Fibroblast of peridontal ligament (primary cell): ENCODE measurements at regions not wholly inside any gene's neighbourhood (a gene's known extent, or its start where the extent isn't known, plus 50 kb on each side); places are given as distances from the start of the nearest gene placed in this dataset.

Source experiments
- DNase-seq: peaks from one replicate; pipeline ENCODE4 v3.0.0-alpha.2; 2010; ENCODE audit errors: extremely low read depth

DNA sequence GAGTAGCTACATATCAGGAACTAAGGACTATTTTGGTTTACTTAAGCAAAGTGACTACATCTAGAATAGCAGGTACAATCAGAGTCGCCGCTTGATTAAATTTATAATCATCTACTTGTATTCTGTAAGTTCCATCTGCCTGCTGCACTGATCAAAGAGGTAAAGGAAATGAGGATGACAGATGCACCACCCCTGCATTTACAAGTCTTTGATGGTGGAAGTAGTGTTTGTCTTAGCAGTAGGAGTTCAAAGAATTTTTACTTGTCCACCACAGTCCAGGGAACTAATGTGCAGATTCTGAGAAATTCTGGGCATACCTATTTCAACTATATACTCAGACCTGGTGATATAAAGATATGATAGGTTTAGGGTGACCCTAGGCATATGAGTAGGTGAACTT lies 184.1 kb upstream of the IVNS1ABP start:
- no peak for DNase-seq

- DNase-seq: peak; percentile 92
These were observed 183.1 kb upstream of the IVNS1ABP start for GRCh38 chr1:185500001-185500626.

GRCh38 chr1:185498207-185498606 lies 181.2 kb upstream of the IVNS1ABP start:
- DNase-seq: no peak

DNA sequence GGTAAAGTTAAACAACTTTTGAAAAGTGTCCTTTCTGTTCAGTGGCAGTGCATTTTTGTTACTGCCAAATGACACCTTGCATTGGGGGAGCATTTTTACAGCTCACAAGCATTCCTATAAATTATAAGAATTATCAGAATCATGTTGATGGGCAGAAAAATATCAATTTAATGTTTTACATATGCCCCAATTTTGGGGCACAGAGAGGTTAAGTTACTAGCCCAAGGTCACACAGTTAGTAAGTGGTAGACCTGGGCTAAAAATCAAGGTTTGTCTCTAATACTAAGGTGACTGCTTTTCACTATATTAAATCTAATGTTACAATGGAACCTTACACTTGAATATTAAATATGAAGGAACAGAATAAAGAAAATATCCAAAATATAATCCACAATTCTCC lies 180.1 kb upstream of the IVNS1ABP start:
- DNase-seq: no peak

DNA sequence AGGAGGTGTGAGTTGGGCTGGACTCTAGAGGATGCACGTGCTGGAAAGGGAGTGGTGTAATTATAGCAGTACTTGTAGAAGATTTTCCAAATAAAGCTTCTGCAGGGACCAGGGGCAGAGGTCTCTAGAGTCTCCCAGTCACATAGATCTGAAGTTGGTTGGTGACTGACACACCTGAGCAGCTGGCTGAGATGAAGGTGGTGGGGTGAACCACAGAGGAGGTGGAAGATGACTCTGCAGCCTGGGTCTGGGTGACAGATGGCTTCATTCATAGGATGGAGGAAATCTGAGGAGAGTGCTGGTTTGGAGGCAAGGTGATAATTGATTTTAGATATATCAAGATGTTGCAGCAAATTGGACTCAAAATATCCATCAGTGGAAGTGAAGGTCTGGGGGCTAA lies 178.9 kb upstream of the IVNS1ABP start:
- no peak for DNase-seq

GRCh38 chr1:185495007-185495406 lies 178.0 kb upstream of the IVNS1ABP start:
- no peak for DNase-seq

DNA sequence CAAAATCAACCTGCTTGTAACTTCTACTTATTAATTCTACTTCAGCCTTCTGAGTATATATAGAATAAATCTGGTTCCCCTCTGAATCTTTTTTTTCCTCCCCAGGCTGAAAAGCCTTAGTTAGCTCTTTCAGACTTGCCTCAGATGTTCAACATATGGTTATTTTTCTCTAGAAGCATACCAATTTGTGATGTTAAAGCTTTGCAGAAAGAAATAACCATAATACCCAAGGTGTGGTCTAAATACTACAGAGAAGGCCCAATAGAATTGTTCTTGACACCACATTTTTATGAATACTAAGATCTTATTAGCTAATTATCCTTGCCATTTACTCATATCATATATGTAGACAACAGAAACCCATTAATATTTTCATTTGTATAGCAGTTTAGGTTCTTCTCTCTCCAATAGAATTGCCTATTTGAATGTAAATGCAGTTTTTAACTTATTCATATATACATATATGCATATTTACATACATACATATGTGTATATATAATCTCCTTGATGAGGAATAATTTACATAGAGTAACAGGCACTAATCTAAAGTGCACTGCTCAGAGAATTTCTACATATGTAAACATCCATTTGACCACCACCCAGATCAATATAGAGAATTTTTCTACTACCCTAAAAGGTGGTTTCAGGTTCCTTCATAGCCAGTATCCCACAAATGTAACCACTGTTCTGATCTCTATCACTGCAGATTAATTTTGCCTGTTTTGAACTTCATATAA lies 175.2 kb upstream of the IVNS1ABP start:
- no peak for DNase-seq

- DNase-seq: no peak
These were observed 174.6 kb upstream of the IVNS1ABP start for GRCh38 chr1:185491604-185492003.

DNA sequence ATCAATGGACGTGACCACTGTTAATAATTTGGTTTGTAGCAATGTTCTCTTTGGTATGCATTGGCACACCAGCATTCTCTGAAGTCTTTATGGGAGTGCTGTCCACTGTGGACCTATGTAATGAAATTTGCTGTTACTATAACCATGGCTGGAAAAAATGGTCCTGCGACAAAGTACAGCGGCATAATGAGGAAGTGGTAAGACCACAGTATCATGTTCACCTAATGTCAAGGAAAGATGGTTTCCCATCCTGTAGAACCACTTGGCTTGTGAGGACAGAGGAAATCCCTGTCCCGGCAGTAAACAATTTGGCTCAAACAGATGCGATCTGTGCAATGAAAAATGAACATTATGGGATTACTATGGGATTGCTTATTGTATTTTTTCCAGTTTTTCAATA lies 173.9 kb upstream of the IVNS1ABP start:
- DNase-seq: no peak

DNA sequence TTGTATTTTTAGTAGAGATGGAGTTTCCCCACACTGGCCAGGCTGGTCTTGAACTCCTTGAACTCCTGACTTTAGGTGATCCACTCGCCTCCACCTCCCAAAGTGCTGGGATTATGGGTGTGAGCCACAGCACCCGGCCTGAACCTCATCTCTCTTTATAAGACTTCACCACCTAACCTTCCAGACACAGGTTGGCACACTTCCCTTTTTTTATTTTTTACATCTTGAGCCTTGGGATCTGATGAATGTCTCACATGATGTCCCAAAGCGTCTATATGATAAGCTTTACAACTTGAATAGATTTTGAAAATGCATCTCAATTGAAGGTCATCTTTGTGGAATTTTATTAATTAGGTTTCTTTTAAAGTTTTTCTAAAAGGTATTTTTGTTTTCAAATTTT lies 172.4 kb upstream of the IVNS1ABP start:
- no peak for DNase-seq

DNA sequence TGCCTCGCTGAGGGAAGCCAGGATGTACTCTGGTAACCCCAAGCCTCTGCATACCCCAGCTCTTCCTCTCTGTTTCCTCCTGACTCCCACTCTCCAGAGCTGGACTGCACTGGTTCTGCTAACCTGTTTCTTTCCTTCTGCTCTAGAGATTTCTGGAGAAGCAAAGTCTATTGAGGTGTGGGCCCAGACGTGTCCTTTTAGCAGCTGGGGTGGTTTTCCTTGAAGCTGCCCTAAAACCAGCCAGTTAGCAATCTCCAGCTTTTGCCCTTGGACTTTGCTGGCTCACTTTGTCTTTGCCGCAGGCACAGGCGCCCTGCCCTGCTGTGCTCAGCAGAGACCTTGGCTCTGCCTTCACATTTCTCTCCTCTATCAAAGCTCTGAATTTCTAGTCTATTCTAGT lies 171.8 kb upstream of the IVNS1ABP start:
- DNase-seq: no peak

- no peak for DNase-seq
These were observed 170.9 kb upstream of the IVNS1ABP start for GRCh38 chr1:185487936-185488335.

GRCh38 chr1:185487026-185487425 lies 170.0 kb upstream of the IVNS1ABP start:
- no peak for DNase-seq

- DNase-seq: no peak
These were observed 169.3 kb upstream of the IVNS1ABP start for GRCh38 chr1:185486346-185486745.

GRCh38 chr1:185483664-185484450 lies 166.8 kb upstream of the IVNS1ABP start:
- DNase-seq: peak; percentile 93

DNA sequence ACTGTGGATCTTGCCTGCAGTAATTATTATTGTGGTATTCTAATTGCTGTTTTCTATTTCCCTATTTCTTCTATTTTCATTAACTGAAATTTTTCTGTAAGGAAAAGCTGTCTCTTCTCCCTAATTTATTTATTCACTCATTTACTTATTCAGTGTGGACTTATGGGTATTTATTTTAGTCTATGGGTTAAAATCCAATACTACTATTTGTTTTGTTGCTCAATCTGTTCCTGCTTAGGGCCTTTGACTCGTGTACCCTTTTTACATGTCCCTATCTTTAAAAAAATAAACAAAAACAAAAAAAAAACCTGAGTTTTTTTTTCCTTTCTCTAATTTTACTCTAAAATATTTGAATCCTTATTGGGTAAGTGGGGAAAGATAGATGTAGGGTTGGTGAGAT lies 166.2 kb upstream of the IVNS1ABP start:
- DNase-seq: no peak

DNA sequence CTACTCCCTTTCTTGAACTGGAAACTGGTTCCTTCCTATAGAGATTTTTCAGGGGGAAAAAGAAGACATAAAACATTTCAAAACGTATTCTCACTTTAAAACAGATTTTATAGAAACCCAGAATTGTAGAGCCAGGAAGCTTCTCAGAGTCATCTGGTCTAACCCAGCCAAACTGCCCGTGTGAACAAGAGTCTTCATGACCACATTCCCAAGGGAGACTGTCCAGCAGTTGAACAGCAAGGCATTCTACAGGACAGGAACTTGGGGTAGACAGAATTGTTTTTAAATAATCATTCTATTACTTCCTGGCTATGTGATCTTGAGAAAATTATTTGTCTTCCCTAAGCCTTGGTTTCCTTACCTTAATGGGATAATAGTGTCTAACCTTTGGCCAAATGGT lies 163.5 kb upstream of the IVNS1ABP start:
- peak; percentile 8 for DNase-seq

DNA sequence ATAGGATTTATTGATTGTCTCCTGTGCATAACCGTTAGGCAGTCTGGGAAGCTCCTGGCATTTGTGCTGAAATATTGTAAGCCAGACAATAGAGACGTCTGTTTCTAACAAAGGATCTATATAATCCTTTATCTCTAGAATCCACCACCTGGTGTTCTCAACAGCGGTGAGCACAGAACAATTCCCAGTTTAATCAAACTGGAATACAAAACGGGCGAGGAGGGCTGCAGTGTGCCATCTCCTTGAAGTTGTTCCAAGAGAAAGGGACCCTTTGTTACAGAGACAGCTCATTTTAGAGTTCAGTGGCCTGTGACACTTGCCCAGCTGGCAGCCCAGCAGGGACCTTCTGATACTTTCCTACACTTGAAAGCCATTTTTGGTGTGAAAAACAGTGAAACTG lies 162.8 kb upstream of the IVNS1ABP start:
- no peak for DNase-seq

DNA sequence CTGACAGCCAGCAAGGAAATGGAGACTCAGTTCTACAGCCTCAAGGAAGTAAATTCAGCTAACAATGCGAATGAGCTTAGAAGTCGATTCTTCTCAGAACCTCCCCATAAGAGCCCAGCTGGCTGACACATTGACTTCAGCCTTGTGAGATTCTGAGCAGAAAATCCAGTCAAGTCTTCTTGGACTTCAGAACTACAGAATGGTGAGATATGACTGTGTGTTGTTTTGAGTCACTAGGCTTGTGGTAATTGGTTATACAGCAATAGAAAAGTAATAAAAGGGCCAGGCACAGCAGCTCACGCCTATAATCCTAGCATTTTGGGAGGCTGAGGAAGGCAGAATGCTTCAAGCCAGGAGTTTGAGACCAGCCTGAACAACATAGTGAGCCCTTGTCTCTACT lies 161.8 kb upstream of the IVNS1ABP start:
- no peak for DNase-seq

- DNase-seq: no peak
These were observed 160.9 kb upstream of the IVNS1ABP start for GRCh38 chr1:185477638-185478580.

GRCh38 chr1:185474440-185475149 lies 157.6 kb upstream of the IVNS1ABP start:
- DNase-seq: no peak
